ENCODE measurements at regions not wholly inside any gene's neighbourhood (a gene's known extent, or its start where the extent isn't known, plus 50 kb on each side); places are given as distances from the start of the nearest gene placed in this dataset.

DNA sequence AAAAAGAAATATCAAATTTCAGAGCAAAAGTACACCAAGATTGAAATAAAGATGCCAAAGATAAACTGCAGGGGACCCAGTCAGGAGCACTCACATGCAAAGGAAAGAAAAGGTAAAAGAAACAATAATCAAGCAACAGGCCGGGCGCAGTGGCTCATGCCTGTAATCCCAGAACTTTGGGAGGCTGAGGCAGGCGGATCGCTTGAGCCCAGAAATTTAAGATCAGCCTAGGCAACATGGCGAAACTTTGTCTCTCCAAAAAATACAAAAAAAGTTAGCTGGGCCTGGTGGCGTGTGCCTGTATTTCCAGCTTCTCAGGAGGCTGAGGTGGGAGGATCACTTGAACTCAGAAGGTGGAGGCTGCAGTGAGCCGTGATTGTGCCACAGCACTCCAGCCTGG is 107.6 kb upstream of the SMURF2 start:
- Mint-ChIP-seq H3K4me3 (no peak overlapping the region), H3K27ac (no peak overlapping the region)
- no peaks in the 10 kb centered on the region for H3F3A ChIP-seq (replicated peaks; ENCODE audit: low read depth)

More for the DNA sequence above, 107.6 kb upstream of the SMURF2 start:
- H3K27ac ChIP-seq (ENCODE audit: low read depth) = no peak overlapping the region
- peaks cover under 1% of the 10 kb centered on the region; the same call in 1 of the 2 replicates for H3K27me3 ChIP-seq (ENCODE audit: insufficient read depth)
- DNase-seq (ENCODE audit: low spot score) (no peak), ATAC-seq (no peak)
- no peak overlapping the region for H2AFZ ChIP-seq
- H3K4me2 ChIP-seq = no peak overlapping the region
- no peaks in the 10 kb centered on the region for H3K79me2 ChIP-seq (replicated peaks; ENCODE audit: insufficient read depth)
- no peaks in the 10 kb centered on the region for H3K36me3 ChIP-seq (ENCODE audit: insufficient read depth)
- H3K9me2 ChIP-seq (ENCODE audit: insufficient read depth) = no peaks in the 10 kb centered on the region
- no peak overlapping the region for H3K4me3 ChIP-seq
- Mint-ChIP-seq H3K4me1 (peaks cover 9% of the 10 kb centered on the region; the same call in 2 of the 3 replicates), H3K27me3 (ENCODE audit: insufficient read depth, low read depth, poor library complexity) (peaks cover 2% of the 10 kb centered on the region), H3K36me3 (ENCODE audit: low read depth) (no peaks in the 10 kb centered on the region), H3K9me3 (no peaks in the 10 kb centered on the region)
- TF ChIP-seq, protein P1, sequence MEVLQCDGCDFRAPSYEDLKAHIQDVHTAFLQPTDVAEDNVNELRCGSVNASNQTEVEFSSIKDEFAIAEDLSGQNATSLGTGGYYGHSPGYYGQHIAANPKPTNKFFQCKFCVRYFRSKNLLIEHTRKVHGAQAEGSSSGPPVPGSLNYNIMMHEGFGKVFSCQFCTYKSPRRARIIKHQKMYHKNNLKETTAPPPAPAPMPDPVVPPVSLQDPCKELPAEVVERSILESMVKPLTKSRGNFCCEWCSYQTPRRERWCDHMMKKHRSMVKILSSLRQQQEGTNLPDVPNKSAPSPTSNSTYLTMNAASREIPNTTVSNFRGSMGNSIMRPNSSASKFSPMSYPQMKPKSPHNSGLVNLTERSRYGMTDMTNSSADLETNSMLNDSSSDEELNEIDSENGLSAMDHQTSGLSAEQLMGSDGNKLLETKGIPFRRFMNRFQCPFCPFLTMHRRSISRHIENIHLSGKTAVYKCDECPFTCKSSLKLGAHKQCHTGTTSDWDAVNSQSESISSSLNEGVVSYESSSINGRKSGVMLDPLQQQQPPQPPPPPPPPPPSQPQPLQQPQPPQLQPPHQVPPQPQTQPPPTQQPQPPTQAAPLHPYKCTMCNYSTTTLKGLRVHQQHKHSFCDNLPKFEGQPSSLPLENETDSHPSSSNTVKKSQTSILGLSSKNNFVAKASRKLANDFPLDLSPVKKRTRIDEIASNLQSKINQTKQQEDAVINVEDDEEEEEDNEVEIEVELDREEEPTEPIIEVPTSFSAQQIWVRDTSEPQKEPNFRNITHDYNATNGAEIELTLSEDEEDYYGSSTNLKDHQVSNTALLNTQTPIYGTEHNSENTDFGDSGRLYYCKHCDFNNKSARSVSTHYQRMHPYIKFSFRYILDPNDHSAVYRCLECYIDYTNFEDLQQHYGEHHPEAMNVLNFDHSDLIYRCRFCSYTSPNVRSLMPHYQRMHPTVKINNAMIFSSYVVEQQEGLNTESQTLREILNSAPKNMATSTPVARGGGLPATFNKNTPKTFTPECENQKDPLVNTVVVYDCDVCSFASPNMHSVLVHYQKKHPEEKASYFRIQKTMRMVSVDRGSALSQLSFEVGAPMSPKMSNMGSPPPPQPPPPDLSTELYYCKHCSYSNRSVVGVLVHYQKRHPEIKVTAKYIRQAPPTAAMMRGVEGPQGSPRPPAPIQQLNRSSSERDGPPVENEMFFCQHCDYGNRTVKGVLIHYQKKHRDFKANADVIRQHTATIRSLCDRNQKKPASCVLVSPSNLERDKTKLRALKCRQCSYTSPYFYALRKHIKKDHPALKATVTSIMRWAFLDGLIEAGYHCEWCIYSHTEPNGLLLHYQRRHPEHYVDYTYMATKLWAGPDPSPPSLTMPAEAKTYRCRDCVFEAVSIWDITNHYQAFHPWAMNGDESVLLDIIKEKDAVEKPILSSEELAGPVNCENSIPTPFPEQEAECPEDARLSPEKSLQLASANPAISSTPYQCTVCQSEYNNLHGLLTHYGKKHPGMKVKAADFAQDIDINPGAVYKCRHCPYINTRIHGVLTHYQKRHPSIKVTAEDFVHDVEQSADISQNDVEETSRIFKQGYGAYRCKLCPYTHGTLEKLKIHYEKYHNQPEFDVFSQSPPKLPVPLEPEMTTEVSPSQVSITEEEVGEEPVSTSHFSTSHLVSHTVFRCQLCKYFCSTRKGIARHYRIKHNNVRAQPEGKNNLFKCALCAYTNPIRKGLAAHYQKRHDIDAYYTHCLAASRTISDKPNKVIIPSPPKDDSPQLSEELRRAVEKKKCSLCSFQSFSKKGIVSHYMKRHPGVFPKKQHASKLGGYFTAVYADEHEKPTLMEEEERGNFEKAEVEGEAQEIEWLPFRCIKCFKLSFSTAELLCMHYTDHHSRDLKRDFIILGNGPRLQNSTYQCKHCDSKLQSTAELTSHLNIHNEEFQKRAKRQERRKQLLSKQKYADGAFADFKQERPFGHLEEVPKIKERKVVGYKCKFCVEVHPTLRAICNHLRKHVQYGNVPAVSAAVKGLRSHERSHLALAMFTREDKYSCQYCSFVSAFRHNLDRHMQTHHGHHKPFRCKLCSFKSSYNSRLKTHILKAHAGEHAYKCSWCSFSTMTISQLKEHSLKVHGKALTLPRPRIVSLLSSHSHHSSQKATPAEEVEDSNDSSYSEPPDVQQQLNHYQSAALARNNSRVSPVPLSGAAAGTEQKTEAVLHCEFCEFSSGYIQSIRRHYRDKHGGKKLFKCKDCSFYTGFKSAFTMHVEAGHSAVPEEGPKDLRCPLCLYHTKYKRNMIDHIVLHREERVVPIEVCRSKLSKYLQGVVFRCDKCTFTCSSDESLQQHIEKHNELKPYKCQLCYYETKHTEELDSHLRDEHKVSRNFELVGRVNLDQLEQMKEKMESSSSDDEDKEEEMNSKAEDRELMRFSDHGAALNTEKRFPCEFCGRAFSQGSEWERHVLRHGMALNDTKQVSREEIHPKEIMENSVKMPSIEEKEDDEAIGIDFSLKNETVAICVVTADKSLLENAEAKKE (CRISPR knock-in tag; IDR thresholded peaks at IDR 0.05) = no peak
- no peak for TF ChIP-seq POLR2AphosphoS5 (IDR thresholded peaks at IDR 0.05; ENCODE audit: low read depth)
- no peak for TF ChIP-seq ZNF331 (CRISPR knock-in tag; IDR thresholded peaks at IDR 0.05; ENCODE audit: low read depth)
- no peak for TF ChIP-seq STAT1 (IDR thresholded peaks at IDR 0.05; ENCODE audit: unreplicated experiment)
- no peak for TF ChIP-seq ZNF114 (CRISPR knock-in tag; IDR thresholded peaks at IDR 0.05)
- TF ChIP-seq, protein P2, sequence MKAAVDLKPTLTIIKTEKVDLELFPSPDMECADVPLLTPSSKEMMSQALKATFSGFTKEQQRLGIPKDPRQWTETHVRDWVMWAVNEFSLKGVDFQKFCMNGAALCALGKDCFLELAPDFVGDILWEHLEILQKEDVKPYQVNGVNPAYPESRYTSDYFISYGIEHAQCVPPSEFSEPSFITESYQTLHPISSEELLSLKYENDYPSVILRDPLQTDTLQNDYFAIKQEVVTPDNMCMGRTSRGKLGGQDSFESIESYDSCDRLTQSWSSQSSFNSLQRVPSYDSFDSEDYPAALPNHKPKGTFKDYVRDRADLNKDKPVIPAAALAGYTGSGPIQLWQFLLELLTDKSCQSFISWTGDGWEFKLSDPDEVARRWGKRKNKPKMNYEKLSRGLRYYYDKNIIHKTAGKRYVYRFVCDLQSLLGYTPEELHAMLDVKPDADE (IDR thresholded peaks at IDR 0.05) = no peak
- TF ChIP-seq EZH2 (IDR thresholded peaks at IDR 0.05; ENCODE audit: low read depth, unreplicated experiment) = no peak
- TF ChIP-seq JUNB (IDR thresholded peaks at IDR 0.05; ENCODE audit: unreplicated experiment) = no peak
- TF ChIP-seq EZH2phosphoT487 (IDR thresholded peaks at IDR 0.05; ENCODE audit: unreplicated experiment) = no peak
- no peaks in the 10 kb centered on the region for H4K20me1 ChIP-seq (replicated peaks; ENCODE audit: insufficient read depth)
- no peaks in the 10 kb centered on the region for H3K4me1 ChIP-seq (ENCODE audit: insufficient read depth)

All from GM23338 (cell line).